ENCODE measurements at regions not wholly inside any gene's neighbourhood (a gene's known extent, or its start where the extent isn't known, plus 50 kb on each side); places are given as distances from the start of the nearest gene placed in this dataset.

DNA sequence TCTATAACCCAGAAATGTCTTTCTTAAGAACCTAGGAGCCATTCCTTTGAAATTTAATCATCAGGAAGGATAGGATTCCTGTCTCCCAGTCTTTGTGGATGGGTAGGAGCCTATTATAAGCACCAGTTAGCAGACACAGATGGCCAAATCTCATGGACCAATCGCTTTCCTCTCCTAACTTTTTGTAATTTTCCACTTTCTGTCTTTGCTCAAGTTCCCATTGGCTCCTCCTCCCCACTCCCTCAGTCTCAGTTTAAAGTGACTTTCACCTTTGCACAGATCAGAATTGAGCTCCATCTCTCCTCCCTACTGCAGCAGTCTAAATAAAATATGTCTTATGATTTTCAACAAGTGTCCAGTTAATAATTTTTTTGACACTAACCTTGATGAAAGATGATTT lies 192.3 kb downstream of the HS3ST3A1 start:
- H3K4me3 ChIP-seq (ENCODE audit: control insufficient read depth, low read depth, low read length), result no peak overlapping the region
- DNase-seq (ENCODE audit: low read depth), result no peak
- TF ChIP-seq, protein P1, sequence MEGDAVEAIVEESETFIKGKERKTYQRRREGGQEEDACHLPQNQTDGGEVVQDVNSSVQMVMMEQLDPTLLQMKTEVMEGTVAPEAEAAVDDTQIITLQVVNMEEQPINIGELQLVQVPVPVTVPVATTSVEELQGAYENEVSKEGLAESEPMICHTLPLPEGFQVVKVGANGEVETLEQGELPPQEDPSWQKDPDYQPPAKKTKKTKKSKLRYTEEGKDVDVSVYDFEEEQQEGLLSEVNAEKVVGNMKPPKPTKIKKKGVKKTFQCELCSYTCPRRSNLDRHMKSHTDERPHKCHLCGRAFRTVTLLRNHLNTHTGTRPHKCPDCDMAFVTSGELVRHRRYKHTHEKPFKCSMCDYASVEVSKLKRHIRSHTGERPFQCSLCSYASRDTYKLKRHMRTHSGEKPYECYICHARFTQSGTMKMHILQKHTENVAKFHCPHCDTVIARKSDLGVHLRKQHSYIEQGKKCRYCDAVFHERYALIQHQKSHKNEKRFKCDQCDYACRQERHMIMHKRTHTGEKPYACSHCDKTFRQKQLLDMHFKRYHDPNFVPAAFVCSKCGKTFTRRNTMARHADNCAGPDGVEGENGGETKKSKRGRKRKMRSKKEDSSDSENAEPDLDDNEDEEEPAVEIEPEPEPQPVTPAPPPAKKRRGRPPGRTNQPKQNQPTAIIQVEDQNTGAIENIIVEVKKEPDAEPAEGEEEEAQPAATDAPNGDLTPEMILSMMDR (IDR thresholded peaks at IDR 0.05; ENCODE audit: control insufficient read depth, insufficient read depth, low read depth, low read length, missing control alignments), result no peak

DNA sequence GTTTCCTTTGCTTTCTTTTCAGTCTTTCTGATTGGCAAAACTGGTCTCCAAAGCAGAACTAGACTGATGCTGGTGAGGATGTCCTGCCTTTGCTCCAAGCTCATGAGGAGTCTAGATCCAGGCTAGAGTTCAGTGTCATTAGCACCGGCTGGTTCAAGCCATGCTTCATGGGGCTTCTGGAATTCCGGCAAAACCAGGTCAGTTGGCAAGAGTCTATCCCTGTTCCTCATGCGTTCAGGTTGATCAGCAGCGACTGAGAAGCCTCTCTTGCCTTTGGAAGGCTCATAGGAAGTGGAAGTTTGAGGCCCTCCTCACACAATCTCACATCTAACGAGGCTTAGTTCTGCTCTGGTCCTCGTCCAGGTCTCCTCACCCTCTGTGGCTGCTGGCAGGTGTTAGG lies 194.3 kb downstream of the HS3ST3A1 start:
- no peak overlapping the region for H3K4me3 ChIP-seq (ENCODE audit: control insufficient read depth, low read depth, low read length)
- TF ChIP-seq, protein P1 (IDR thresholded peaks at IDR 0.05; ENCODE audit: control insufficient read depth, insufficient read depth, low read depth, low read length, missing control alignments), result no peak
- no peak for DNase-seq (ENCODE audit: low read depth)

DNA sequence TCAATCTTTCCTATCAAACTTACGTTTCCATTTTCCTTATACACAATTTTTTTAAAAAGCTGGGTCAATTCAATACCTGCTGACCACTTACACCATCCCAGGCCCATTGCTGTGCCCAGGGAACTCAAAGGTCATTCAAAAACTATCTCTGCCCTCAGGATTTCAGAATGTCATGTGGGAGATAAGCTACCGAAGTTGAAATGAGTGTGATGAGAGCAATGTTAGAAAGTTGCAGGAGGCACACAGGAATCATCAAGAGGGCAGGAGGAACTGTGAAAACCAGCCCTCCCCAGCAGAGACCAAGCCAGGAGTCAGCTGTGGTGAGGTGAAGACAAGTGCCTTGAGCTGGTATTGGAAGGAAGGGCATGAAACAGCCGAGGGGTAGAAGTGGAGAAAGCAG lies 195.9 kb downstream of the HS3ST3A1 start:
- no peak overlapping the region for H3K4me3 ChIP-seq (ENCODE audit: control insufficient read depth, low read depth, low read length)
- DNase-seq (ENCODE audit: low read depth), result no peak
- TF ChIP-seq, protein P1 (IDR thresholded peaks at IDR 0.05; ENCODE audit: control insufficient read depth, insufficient read depth, low read depth, low read length, missing control alignments), result no peak

DNA sequence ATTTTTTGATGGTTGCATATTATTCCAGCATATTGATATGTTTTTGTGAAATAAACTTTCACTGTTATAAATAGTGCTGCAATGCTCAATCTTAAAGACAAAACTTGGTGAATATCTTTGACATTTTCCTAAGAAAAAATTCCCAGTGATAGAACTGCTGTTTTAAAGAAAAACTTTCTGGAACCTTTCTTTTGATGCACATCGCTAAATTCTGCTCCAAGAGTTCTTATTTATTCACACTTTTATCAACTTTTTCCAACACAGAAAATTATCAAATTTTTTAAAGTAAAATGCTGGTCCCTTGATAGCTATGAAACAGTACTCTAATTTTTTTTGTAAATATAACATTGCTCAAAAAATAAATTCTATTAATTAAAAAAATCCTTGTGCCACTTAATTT lies 196.6 kb downstream of the HS3ST3A1 start:
- TF ChIP-seq, protein P1 (IDR thresholded peaks at IDR 0.05; ENCODE audit: control insufficient read depth, insufficient read depth, low read depth, low read length, missing control alignments), result no peak
- no peak overlapping the region for H3K4me3 ChIP-seq (ENCODE audit: control insufficient read depth, low read depth, low read length)
- no peak for DNase-seq (ENCODE audit: low read depth)

DNA sequence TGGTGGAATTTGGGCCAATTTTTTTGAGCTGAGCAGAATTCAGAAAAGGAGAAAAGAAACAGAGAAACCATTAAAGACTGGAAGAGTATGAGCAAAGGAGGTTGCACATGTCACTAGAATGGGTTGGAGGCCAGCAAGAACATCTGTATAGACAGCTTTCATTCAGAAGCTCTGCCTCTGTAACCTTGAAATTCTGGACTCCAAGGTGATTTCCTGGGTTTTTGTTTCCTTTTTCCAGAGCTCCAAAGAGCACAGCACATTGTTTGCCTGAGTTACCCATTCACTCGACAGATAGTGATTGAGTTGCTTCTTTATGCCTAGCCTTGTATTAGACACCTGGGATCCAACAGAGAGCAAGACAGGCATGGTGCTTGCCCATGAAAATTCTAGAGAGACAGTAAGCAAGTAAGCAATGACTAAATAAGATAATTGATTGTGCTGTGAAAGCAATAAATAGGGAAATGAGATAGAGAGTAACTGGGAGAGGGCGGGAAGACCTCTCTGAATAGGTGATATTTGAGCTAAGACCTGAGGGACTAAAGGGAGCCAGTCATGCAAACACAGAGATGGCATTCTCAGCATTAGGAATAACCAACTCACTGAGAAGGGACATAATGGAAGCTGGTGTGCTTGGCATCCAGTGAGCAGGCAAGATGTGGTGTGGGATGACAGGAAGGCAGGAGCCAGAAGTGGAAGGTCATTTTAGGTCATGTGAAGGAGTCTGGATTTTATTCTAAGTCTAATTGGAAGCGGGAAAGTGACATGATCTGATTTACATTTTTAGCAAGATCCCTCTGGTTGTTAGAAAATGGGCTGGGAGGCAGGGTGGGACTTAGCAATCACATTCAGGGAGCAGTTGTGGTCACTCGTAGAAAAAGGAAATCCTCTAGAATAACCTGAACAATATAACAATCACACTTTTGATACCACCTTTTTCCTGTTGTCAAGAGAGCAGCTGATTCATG lies 197.5 kb downstream of the HS3ST3A1 start:
- no peak for DNase-seq (ENCODE audit: low read depth)
- no peak overlapping the region for H3K4me3 ChIP-seq (ENCODE audit: control insufficient read depth, low read depth, low read length)
- TF ChIP-seq, protein P1 (IDR thresholded peaks at IDR 0.05; ENCODE audit: control insufficient read depth, insufficient read depth, low read depth, low read length, missing control alignments), result no peak

DNA sequence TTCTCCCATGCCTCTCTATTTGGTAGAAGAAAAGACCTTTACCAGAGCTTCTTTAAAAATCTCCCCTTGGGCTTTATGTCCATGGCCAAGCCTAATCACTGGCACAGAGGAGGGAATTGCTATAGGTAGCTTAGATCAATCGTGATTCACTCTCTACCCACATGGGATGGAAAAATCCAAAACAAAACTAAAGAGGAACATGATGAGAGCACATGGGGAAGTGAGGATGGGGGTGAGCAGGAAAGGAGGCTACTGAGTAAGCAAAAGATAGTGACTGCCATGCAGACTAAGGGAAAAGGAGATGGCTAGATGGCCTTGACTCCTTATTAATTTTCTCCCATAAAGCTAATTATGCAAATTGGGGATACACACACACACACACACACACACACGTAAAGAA lies 201.2 kb downstream of the HS3ST3A1 start:
- TF ChIP-seq, protein P1 (IDR thresholded peaks at IDR 0.05; ENCODE audit: control insufficient read depth, insufficient read depth, low read depth, low read length, missing control alignments), result no peak
- no peak overlapping the region for H3K4me3 ChIP-seq (ENCODE audit: control insufficient read depth, low read depth, low read length)
- DNase-seq (ENCODE audit: low read depth), result no peak

All from AG09309 (cell line).